ENCODE measurements at regions not wholly inside any gene's neighbourhood (a gene's known extent, or its start where the extent isn't known, plus 50 kb on each side); places are given as distances from the start of the nearest gene placed in this dataset.

- Histone ChIP-seq H3K27me3 (no peaks in the 10 kb centered on the region), H3K9me3 (no peaks in the 10 kb centered on the region), H3K4me3 (ENCODE audit: low read depth, low read length) (no peak overlapping the region), H3K4me1 (no peaks in the 10 kb centered on the region), H3K36me3 (no peaks in the 10 kb centered on the region)
- no peak for TF ChIP-seq CTCF (IDR thresholded peaks at IDR 0.05; ENCODE audit: low read depth, low read length)
- no peak for DNase-seq
These were observed 235.2 kb upstream of the SLC24A2 start for GRCh38 chr9:20023961-20024571.

DNA sequence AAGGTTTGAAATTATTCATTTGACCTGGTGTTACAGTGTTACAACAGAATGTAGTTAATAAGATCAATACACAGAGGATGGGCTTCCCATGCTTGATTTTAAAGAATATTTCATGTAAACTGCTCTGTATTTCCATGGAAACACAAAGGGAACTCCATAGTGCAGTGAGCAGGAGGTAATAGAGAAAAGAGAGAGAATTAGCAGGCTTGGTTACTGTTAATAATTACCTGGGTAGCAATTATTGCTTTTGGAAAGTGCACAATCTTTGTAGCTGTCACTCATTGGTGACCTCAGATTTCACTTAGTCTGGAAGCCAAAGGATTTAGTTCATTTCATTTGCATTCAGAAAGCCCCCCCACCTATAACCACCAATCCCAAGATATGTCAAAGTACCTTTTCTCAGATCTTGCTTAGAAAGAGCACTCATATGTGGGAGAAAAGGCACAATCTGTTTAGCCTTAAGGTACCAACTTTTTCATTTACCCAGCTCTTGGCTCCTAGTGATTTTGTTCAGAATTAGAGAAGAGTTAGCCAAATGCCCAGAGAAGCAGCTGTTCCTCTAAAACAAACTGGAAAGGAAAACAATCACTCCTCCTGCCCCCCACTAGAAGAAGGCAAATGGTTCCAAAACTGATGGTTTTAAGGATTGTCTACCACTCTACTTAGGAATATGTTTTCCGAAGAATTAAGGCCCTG, 234.5 kb upstream of the SLC24A2 start:
- no peaks in the 10 kb centered on the region for H3K36me3 ChIP-seq
- H3K27me3 ChIP-seq, result no peaks in the 10 kb centered on the region
- no peaks in the 10 kb centered on the region for H3K4me1 ChIP-seq
- H3K4me3 ChIP-seq (ENCODE audit: low read depth, low read length), result no peak overlapping the region
- TF ChIP-seq CTCF (IDR thresholded peaks at IDR 0.05; ENCODE audit: low read depth, low read length), result no peak
- H3K9me3 ChIP-seq, result no peaks in the 10 kb centered on the region
- DNase-seq, result no peak

DNA sequence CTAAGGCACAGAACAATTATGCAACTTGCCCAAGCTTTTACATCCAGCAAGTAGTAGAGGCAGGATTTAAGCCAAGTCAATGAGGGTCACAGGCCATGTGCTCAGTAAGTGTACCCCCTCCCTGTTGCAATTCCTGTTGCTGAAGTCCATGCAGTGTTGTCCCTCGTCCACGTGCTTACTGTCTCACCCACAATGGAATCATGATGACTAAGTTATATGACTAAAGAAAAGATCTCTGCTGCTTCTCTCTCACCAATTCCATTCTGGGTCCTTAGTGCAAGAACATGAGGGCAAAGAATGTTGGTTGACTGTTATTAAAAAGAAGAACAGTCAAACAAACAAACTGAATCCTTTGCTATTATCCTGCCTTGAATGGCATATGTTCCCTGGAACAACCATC, 233.6 kb upstream of the SLC24A2 start:
- DNase-seq, result no peak
- no peak overlapping the region for H3K4me3 ChIP-seq (ENCODE audit: low read depth, low read length)
- H3K27me3 ChIP-seq, result no peaks in the 10 kb centered on the region
- no peaks in the 10 kb centered on the region for H3K36me3 ChIP-seq
- H3K9me3 ChIP-seq, result no peaks in the 10 kb centered on the region
- TF ChIP-seq CTCF (IDR thresholded peaks at IDR 0.05; ENCODE audit: low read depth, low read length), result no peak
- H3K4me1 ChIP-seq, result no peaks in the 10 kb centered on the region

- Histone ChIP-seq H3K4me3 (ENCODE audit: low read depth, low read length) (no peak overlapping the region), H3K4me1 (no peaks in the 10 kb centered on the region), H3K36me3 (no peaks in the 10 kb centered on the region), H3K27me3 (no peaks in the 10 kb centered on the region), H3K9me3 (no peaks in the 10 kb centered on the region; the same call in 1 of the 2 replicates)
- TF ChIP-seq CTCF (IDR thresholded peaks at IDR 0.05; ENCODE audit: low read depth, low read length), result no peak
- no peak for DNase-seq
These were observed 227.8 kb upstream of the SLC24A2 start for GRCh38 chr9:20016611-20017010.

GRCh38 chr9:20015427-20015931, 226.6 kb upstream of the SLC24A2 start:
- H3K9me3 ChIP-seq, result no peaks in the 10 kb centered on the region; the same call in 1 of the 2 replicates
- no peak for TF ChIP-seq CTCF (IDR thresholded peaks at IDR 0.05; ENCODE audit: low read depth, low read length)
- H3K36me3 ChIP-seq, result no peaks in the 10 kb centered on the region
- H3K27me3 ChIP-seq, result no peaks in the 10 kb centered on the region
- no peak overlapping the region for H3K4me3 ChIP-seq (ENCODE audit: low read depth, low read length)
- H3K4me1 ChIP-seq, result no peaks in the 10 kb centered on the region
- DNase-seq, result no peak

DNA sequence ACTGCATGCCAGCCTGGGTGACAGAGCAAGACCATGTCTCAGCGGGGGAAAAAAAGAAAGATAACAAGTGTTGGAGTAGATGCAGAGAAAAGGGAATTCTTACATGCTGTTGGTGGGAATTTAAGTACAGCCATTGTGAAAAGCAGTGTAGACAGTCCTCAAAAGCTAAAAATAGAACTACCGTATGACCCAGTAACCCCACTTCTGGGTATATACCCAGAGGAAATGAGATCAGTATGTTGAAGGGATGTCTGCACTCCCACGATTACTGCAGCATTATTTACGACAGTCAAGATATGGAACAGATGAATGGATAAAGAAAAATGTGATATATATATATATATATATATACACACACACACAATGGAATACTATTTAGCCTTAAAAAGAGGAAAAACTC, 225.3 kb upstream of the SLC24A2 start:
- no peak overlapping the region for H3K4me3 ChIP-seq (ENCODE audit: low read depth, low read length)
- DNase-seq, result no peak
- no peaks in the 10 kb centered on the region for H3K36me3 ChIP-seq
- no peaks in the 10 kb centered on the region for H3K27me3 ChIP-seq
- no peak for TF ChIP-seq CTCF (IDR thresholded peaks at IDR 0.05; ENCODE audit: low read depth, low read length)
- no peaks in the 10 kb centered on the region; the same call in 1 of the 2 replicates for H3K9me3 ChIP-seq
- no peaks in the 10 kb centered on the region for H3K4me1 ChIP-seq

Data from BE2C (cell line).